BE2C (cell line): ENCODE measurements at regions not wholly inside any gene's neighbourhood (a gene's known extent, or its start where the extent isn't known, plus 50 kb on each side); places are given as distances from the start of the nearest gene placed in this dataset.

Experiments used
- DNase-seq: peaks from one replicate; pipeline ENCODE4 v3.0.0-alpha.2; 2020
- H3K27me3 ChIP-seq: fragments of 250-450 bp; sonication (Bioruptor Pico); 2 replicates; pipeline ENCODE4 v1.5.1; 2020; ENCODE audit warnings: mild to moderate bottlenecking
- H3K36me3 ChIP-seq: fragments of 250-450 bp; sonication (Bioruptor Pico); 2 replicates; pipeline ENCODE4 v1.5.1; 2020; ENCODE audit warnings: mild to moderate bottlenecking
- H3K4me1 ChIP-seq: fragments of 250-450 bp; sonication (Bioruptor Pico); 2 replicates; pipeline ENCODE4 v1.5.1; 2020
- H3K4me3 ChIP-seq: 2 replicates; pipeline ENCODE4 v1.5.1; 2011; ENCODE audit warnings: low read depth, low read length
- H3K9me3 ChIP-seq: fragments of 250-450 bp; sonication (Bioruptor Pico); 2 replicates; pipeline ENCODE4 v1.5.1; 2020
- TF ChIP-seq, protein P1 (sequence below): IDR thresholded peaks from 2 replicates; pipeline ENCODE4 v1.5.1; 2012; ENCODE audit warnings: mild to moderate bottlenecking, low read depth, low read length

- Histone ChIP-seq H3K9me3 (no peaks in the 10 kb centered on the region), H3K4me3 (no peak overlapping the region), H3K36me3 (no peaks in the 10 kb centered on the region), H3K27me3 (no peaks in the 10 kb centered on the region), H3K4me1 (no peaks in the 10 kb centered on the region)
- TF ChIP-seq, protein P1, sequence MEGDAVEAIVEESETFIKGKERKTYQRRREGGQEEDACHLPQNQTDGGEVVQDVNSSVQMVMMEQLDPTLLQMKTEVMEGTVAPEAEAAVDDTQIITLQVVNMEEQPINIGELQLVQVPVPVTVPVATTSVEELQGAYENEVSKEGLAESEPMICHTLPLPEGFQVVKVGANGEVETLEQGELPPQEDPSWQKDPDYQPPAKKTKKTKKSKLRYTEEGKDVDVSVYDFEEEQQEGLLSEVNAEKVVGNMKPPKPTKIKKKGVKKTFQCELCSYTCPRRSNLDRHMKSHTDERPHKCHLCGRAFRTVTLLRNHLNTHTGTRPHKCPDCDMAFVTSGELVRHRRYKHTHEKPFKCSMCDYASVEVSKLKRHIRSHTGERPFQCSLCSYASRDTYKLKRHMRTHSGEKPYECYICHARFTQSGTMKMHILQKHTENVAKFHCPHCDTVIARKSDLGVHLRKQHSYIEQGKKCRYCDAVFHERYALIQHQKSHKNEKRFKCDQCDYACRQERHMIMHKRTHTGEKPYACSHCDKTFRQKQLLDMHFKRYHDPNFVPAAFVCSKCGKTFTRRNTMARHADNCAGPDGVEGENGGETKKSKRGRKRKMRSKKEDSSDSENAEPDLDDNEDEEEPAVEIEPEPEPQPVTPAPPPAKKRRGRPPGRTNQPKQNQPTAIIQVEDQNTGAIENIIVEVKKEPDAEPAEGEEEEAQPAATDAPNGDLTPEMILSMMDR, result peak; percentile 58
- peak; percentile 18 for DNase-seq
These were observed 72.0 kb upstream of the TMEM178A start for GRCh38 chr2:39593439-39594393.

GRCh38 chr2:39595116-39595515 lies 70.6 kb upstream of the TMEM178A start:
- Histone ChIP-seq H3K4me1 (no peaks in the 10 kb centered on the region), H3K27me3 (no peaks in the 10 kb centered on the region), H3K36me3 (no peaks in the 10 kb centered on the region), H3K4me3 (no peak overlapping the region), H3K9me3 (no peaks in the 10 kb centered on the region)
- DNase-seq, result no peak
- TF ChIP-seq, protein P1, result no peak

DNA sequence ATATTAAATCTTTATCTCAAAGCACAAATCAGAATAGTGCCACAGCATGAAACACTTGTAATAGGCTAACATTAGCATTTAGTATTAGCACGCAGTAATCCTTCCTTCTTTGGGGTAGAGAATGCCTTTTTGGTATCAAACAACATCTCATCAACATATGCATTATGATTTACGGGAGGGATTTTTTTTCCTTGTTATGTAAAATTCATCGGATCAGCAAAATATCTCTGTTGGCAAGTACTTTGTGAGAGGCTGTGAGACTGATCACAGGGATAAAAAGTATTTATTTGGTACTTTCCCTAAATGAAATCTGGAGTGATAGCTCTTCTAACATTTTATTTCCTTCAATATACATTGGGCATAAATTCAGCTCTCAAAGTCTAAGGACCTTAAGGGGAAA lies 68.4 kb upstream of the TMEM178A start:
- no peaks in the 10 kb centered on the region for H3K36me3 ChIP-seq

DNA sequence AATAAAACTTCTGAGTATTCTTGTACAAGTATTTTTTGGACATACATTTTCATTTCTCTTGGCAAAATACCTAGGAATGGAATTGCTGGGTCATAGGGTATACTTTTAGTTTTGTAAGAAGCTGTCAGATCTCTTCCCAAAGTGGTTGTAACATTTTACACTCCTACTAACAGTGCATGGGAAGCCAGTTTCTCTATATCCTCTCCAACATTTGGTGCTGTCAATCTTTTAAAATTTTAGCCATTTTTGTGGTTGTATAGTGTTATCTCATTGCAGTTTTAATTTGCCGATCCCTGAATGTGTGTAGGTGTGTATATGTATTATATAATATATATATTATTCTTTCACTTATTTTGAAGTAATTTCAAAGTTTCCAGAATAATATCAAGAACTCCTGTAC lies 63.1 kb upstream of the TMEM178A start:
- no peaks in the 10 kb centered on the region for H3K4me1 ChIP-seq
- no peaks in the 10 kb centered on the region for H3K27me3 ChIP-seq
- no peak overlapping the region for H3K4me3 ChIP-seq
- no peaks in the 10 kb centered on the region for H3K36me3 ChIP-seq
- no peak for DNase-seq
- H3K9me3 ChIP-seq, result no peaks in the 10 kb centered on the region
- TF ChIP-seq, protein P1, result no peak

More for the DNA sequence above, 68.4 kb upstream of the TMEM178A start:
- Histone ChIP-seq H3K9me3 (no peaks in the 10 kb centered on the region), H3K4me1 (no peaks in the 10 kb centered on the region), H3K27me3 (no peaks in the 10 kb centered on the region), H3K4me3 (no peak overlapping the region)
- DNase-seq, result no peak
- TF ChIP-seq, protein P1, result no peak

GRCh38 chr2:39603436-39603835 lies 62.3 kb upstream of the TMEM178A start:
- H3K4me1 ChIP-seq, result no peaks in the 10 kb centered on the region
- no peaks in the 10 kb centered on the region for H3K9me3 ChIP-seq
- no peaks in the 10 kb centered on the region for H3K27me3 ChIP-seq
- H3K36me3 ChIP-seq, result no peaks in the 10 kb centered on the region
- no peak overlapping the region for H3K4me3 ChIP-seq
- TF ChIP-seq, protein P1, result no peak
- no peak for DNase-seq

GRCh38 chr2:39604866-39605265 lies 60.9 kb upstream of the TMEM178A start:
- no peaks in the 10 kb centered on the region for H3K27me3 ChIP-seq
- H3K4me3 ChIP-seq, result no peak overlapping the region
- no peaks in the 10 kb centered on the region for H3K9me3 ChIP-seq
- TF ChIP-seq, protein P1, result no peak
- H3K36me3 ChIP-seq, result no peaks in the 10 kb centered on the region
- no peaks in the 10 kb centered on the region for H3K4me1 ChIP-seq
- no peak for DNase-seq
